ENCODE measurements at regions not wholly inside any gene's neighbourhood (a gene's known extent, or its start where the extent isn't known, plus 50 kb on each side); places are given as distances from the start of the nearest gene placed in this dataset.
"Not testable (repeated sequence)": the region's sequence is repeated elsewhere in the genome, so short reads cannot be mapped to it uniquely, and the experiment has no call there.

DNA sequence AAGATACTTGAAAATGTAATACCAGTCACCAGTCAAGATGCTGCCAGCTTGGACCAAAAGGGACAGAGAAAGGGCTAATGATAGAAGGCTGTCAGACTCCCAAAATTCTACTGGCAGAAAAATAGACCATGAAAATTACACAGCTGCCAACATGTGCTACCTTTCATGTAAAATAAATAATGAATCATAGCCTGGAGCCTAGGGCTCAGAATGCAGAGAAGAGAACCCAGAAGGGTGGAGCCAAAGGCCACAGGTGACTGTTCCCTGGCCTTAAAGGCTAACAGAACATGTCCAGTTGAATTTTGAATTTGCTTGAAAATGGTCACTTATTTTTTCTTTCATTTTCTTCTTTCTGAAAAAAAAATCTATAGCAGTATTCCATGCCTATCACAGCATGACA lies 1827.0 kb upstream of the MIR17HG start:
- no peak for DNase-seq

DNA sequence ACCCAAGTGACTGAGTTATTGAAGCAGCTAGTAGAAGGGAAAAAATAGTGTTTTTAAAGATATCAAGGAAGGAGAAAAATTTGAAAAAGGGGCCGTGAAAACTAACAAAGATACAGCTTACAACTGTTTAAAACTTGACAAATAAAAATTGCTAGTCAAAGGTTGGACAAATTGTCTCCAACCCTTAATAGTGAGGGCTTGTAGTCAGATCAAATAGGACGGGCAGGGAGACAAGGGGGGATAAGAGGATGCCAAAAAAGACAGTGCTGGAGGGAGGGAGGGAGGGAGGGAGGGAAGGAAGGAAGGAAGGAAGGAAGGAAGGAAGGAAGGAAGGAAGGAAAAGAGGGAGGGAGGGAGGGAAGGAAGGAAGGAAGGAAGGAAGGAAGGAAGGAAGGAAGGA lies 1825.8 kb upstream of the MIR17HG start:
- DNase-seq = not testable (repeated sequence)

DNA sequence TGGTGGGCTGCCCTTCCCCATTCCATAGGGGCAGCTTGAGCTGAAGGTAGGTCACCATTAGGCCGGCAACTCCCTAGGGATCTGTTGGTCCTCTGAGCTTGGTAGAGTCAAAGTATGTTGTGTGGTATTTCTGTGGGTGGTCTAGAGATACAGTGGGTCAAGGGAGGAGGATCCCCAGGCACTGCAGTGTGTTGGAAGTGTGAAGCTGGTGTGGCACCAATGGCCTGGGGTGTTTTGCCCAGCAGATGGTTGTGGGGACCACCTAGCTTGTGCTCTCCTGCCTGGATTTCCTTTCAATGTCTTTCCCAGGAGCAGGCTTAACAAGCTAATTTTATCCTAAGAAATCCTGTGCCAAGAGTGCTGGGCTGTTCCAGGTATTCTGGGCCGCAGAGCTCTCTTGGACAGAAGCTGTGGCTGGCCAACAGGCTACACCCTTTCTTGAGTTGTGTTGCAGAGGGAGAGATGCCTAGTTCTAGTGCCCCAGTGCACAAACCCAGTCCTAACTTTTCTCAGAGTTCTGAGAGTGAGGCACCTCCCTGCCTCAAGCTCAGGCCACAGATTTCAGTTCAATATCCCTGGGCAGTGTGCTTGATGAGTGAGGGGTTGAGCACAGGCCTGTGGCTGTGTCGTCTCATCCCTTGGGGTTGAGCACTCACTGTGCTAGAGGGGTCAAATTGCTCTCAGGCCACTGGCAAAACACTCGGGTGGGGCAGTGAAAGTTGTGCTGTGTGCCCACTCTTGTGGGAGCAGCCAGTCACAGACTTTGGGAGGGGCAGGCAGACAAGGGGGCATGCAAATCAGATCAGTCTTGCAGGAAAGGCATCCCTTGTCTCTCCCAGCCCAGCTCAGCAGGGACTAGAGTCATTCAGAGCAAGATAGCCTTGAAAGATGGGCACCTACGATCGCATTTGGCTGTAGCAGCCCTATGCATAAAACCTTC lies 1806.1 kb upstream of the MIR17HG start:
- DNase-seq = no peak

- no peak for DNase-seq
These were observed 1796.5 kb upstream of the MIR17HG start for GRCh38 chr13:89550938-89551337.

DNA sequence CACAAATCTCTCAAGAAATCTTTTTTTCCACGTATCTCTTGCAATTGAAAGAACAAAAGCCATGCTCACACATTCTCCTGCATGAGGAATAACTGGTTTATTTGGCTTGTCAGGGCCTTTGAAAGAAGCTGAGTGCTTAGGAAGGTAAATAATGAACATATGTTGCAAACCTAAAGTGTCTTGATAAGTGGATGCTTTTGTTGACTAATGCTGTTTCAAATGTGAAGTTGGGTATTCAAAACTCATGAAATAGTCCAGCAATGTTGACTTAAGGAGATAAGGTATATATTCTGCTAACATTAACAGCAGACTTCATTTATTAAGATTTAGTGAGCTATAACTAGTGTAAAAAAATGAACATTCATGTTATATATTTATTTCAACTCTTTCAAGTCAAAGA lies 1792.7 kb upstream of the MIR17HG start:
- peak; percentile 8 for DNase-seq

GRCh38 chr13:89565476-89566100 lies 1781.9 kb upstream of the MIR17HG start:
- DNase-seq = no peak

GRCh38 chr13:89567025-89567424 lies 1780.5 kb upstream of the MIR17HG start:
- no peak for DNase-seq

- no peak for DNase-seq
These were observed 1779.2 kb upstream of the MIR17HG start for GRCh38 chr13:89568276-89568675.

DNA sequence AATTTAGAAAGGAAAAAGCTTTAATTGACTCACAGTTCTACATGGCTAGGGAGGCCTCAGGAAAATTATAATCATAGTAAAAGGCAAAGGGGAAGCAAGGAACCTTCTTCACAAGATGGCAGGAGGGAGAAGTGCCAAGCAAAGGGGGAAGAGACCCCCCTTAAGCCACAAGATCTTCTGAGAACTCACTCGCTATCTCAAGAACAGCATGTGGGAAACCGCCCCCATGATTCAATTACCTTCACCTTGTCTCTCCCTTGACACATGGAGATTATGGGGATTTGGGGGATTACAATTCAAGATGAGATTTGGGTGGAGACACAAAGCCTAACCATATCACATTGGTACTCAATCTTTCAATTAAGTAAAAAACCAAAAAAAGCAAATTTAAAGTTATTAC lies 1778.7 kb upstream of the MIR17HG start:
- no peak for DNase-seq

GRCh38 chr13:89571676-89572075 lies 1775.8 kb upstream of the MIR17HG start:
- no peak for DNase-seq

GRCh38 chr13:89574077-89574476 lies 1773.4 kb upstream of the MIR17HG start:
- no peak for DNase-seq

GRCh38 chr13:89577301-89577700 lies 1770.2 kb upstream of the MIR17HG start:
- DNase-seq = no peak

- no peak for DNase-seq
These were observed 1763.3 kb upstream of the MIR17HG start for GRCh38 chr13:89584058-89584620.

GRCh38 chr13:89602655-89603054 lies 1744.8 kb upstream of the MIR17HG start:
- no peak for DNase-seq

DNA sequence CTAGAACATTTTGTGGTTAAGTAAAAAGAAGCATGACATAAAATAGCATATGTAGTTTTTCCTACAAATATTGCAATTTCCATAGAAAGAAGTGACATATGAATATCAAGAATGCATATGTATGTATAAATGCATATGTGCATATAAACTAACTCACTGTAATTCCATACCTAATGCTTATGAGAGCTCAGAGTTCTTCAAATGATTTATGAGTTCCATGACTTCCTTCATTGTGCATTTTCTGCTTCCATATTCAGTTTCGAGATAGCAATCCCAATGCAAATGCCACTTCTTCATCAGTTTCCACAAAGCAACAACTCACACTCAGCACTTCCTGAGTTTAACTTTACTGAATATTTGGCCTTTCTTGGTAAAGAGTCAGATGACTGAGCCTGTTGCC lies 1744.3 kb upstream of the MIR17HG start:
- no peak for DNase-seq

DNA sequence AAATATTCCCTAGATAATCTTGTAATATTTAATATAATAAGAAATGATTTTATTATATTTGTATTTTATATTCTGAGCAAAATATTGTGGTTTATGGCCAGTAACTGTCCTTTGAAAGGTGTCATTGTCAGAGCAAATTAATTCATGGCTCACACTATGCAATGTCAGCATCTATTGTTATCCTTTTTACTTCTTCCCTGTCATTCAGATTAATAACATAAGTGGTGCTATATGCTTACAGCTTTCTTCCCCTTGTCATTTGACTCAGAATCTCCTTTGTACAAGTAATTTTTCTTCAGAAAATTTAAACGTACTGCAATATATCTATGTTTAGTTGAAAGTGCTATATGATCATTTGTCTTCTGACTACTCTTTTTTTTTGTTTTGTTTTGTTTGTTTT lies 1738.2 kb upstream of the MIR17HG start:
- no peak for DNase-seq

- DNase-seq = no peak
These were observed 1737.2 kb upstream of the MIR17HG start for GRCh38 chr13:89610331-89610730.

GRCh38 chr13:89610881-89611280 lies 1736.6 kb upstream of the MIR17HG start:
- no peak for DNase-seq

- DNase-seq = no peak
These were observed 1719.5 kb upstream of the MIR17HG start for GRCh38 chr13:89627996-89628395.

- DNase-seq = no peak
These were observed 1718.9 kb upstream of the MIR17HG start for GRCh38 chr13:89628567-89628966.

DNA sequence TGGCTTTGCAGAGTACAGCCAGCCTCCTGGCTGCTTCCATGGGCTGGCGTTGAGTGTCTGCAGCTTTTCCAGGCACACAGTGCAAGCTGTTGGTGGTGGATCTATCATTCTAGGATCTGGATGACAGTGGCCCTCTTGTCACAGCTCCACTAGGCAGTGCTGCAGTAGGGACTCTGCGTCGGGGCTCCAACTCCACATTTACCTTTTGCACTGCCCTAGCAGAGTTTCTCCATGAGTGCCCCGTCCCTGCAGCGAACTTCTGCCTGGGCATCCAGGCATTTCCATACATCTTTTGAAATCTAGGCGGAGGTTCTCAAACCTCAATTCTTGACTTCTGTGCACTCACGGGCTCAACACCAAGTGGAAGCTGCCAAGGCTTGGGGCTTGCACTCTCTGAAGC lies 1697.3 kb upstream of the MIR17HG start:
- no peak for DNase-seq

GRCh38 chr13:89660752-89661151 lies 1686.7 kb upstream of the MIR17HG start:
- no peak for DNase-seq

GRCh38 chr13:89673789-89674311 lies 1673.6 kb upstream of the MIR17HG start:
- DNase-seq = no peak

Measured in DMS79 (cell line).